GM18498 (cell line): ENCODE measurements at regions not wholly inside any gene's neighbourhood (a gene's known extent, or its start where the extent isn't known, plus 50 kb on each side); places are given as distances from the start of the nearest gene placed in this dataset.
"Not testable (repeated sequence)": the region's sequence is repeated elsewhere in the genome, so short reads cannot be mapped to it uniquely, and the experiment has no call there.

ENCODE experiments used
- ATAC-seq: cut with Tn5 transposase; IDR thresholded peaks from one replicate; pipeline ENCODE4 v1.9.1; 2021; ENCODE audit warnings: mild to moderate bottlenecking, moderate library complexity; ENCODE audit not compliant: unreplicated experiment

GRCh38 chr5:17032314-17032985 is 96.4 kb upstream of the MYO10 start:
- ATAC-seq = not testable (repeated sequence)

DNA sequence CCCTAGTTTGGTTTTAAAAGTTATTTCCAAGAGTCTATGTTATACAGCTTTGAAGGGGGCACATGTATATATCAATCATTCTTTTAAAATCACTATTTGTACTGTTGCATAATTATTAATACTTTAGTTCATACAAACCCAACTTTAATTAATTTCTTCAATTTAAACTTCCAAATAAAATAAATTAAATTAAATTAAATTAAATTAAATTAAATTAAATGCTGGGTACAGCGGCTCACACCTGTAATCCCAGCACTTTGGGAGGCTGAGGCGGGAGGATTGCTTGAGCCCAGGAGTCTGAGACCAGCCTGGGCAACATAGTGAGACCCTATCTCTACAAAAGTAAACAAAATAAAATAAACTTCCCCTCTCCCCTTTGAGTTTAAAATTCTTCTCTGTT is 98.9 kb upstream of the MYO10 start:
- not testable (repeated sequence) for ATAC-seq

GRCh38 chr5:17037751-17038150 is 101.7 kb upstream of the MYO10 start:
- no peak for ATAC-seq

GRCh38 chr5:17039170-17039569 is 103.1 kb upstream of the MYO10 start:
- no peak for ATAC-seq

DNA sequence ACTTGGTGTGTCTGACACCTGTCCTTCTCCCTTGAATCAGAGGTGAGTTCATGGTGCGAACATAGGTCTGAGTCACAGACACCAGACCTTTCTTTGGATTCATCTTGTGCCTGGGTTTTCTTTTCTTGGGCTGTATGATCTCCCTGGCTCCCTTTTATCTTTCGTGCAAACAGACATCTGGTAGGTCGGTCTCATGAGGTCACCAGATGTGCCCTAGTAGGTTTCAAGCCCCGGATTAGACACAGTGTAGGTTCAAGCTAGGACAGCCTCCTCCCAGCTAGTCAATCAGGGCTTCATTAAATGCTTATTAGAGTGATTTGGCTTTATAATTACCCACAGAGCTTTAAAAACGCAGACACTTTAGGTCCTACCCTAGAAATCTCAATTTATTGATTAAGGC is 106.0 kb upstream of the MYO10 start:
- ATAC-seq = no peak

- no peak for ATAC-seq
Observed at GRCh38 chr5:17046320-17046719, 110.2 kb upstream of the MYO10 start.

DNA sequence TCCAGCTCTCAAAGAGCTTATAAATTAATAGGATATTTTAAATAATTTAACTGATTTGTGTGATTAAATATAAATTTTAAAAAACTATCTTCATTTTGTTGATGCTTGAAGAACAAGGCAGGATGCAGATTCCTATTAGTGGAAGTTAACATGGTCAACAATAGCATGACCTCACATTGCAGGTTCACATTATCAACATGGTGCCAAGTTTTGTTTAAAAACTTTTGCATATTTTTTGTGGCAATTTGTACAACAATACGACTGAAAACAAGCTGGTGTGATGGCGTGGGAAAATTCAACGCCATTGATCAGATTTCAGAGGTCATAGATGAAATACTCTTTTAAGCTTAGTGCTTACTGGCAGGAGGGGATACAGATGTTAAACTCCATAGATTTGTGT is 114.1 kb upstream of the MYO10 start:
- ATAC-seq = no peak

GRCh38 chr5:17054911-17055310 is 118.8 kb upstream of the MYO10 start:
- ATAC-seq = no peak

DNA sequence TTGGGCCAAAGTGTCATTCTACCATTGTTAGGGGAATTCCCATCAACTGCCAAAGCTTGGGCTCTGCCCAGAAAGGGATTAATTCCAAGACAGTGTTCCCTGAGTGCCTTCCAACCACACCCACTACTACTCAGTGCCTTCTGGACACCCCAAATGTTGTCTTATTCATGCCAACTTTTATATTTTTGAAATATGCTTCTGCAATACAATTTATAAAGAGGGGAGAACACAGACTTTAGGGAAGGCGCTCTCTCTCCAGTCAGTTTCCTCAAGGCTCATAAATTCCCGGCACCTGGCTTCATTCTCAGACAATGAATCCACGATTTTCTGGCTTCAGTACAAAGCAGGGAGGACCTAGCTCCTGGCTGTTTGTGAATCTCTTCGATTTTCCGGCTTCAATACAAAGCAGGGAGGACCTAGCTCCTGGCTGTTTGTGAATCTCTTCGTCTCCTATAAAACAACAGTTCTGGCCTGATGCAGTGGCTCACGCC is 120.1 kb upstream of the MYO10 start:
- no peak for ATAC-seq

DNA sequence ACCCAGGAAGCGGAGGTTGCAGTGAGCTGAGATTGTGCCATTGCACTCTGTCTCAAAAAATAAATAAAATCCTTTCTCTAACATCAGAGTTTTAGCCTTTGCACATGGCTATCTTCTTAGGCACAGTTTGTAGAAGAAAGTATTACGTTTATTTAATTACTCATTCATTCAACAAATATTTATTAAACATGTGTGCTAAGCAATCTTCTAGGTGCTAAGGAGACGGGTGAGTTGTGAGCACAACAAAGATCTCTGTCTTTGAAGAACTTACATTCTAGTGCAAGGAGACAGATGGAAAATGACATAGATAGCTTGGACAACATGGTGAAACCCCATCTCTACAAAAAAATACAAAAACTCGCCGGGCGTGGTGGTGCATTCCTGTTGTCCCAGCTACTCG is 122.3 kb upstream of the MYO10 start:
- no peak for ATAC-seq

DNA sequence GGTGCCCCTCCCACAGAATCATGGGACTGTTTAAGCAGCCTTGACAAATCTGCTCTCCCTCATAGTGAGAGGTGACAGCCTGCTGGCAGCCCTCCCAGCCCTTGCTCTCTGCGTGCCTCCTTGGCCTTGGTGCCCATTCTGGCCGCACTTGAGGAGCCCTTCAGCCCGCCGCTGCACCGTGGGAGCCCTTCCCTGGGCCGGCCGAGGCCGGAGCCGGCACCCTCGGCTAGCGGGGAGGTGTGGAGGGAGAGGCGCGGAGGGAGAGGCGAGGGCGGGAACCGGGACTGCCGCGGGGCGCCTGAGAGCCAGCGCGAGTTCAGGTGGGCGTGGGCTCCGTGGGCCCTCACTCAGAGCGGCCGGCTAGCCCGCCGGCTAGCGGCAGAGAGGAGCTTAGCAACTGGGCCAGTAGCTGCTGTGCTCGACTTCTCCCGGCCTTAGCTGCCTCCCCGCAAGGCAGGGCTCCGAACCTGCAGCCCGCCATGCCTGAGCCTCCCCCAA is 125.9 kb upstream of the MYO10 start:
- ATAC-seq = no peak

GRCh38 chr5:17062741-17063140 is 126.7 kb upstream of the MYO10 start:
- not testable (repeated sequence) for ATAC-seq

DNA sequence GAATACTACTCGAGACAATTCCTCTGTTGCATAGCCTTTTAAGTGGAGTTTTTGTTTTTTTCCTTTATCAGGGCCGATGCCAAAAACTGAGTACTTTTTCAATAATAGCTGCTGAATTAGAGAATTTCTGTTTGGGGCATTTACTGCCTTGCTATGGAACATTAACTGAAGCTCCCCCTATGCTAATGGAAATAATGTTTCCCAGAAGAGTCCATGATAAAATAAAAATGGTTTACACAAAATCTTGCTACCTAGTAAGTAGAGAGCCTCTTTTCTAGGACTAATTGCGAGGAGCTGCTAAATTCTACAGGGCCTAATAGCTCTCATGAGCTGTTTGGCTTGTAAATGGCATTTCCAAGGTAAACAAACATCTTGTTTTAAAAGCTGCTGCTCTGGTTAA is 128.2 kb upstream of the MYO10 start:
- no peak for ATAC-seq

GRCh38 chr5:17065458-17065857 is 129.4 kb upstream of the MYO10 start:
- no peak for ATAC-seq

GRCh38 chr5:17066026-17066425 is 129.9 kb upstream of the MYO10 start:
- not testable (repeated sequence) for ATAC-seq

DNA sequence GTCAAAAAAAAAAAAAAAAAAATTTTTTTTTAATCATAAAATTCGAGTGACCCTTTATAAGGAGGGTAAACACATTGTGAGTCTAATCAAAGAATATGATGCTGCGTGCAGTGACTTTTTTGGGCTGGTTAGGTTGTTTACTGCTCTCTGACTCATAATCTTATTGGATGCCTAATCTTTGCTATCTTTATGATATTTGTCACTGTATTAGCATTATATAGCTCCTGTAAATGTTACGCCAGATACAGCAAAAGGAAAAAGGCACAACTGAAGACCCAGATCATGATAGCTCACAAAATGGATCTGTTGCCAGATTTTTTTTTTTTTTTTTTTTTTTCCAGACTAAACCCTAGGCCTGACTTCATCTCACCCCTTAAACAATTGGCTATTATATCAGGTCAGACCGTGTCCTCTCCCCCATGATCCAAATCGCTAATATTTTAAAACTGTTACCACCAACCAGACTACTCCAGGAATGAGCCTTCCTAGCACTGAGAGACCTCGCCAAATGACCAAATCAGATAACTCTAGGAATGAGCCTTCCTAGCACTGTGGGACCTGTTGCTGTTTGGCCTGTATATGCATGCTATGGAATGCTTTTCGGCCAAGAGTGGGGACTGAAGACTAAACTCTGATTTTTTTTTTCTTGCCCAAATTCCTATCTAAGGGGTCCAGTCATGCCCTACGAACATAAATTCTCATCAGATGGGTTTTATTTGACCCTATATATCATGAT is 131.7 kb upstream of the MYO10 start:
- ATAC-seq = no peak

GRCh38 chr5:17069995-17070511 is 134.0 kb upstream of the MYO10 start:
- ATAC-seq = no peak

GRCh38 chr5:17070647-17071046 is 134.6 kb upstream of the MYO10 start:
- ATAC-seq = no peak

DNA sequence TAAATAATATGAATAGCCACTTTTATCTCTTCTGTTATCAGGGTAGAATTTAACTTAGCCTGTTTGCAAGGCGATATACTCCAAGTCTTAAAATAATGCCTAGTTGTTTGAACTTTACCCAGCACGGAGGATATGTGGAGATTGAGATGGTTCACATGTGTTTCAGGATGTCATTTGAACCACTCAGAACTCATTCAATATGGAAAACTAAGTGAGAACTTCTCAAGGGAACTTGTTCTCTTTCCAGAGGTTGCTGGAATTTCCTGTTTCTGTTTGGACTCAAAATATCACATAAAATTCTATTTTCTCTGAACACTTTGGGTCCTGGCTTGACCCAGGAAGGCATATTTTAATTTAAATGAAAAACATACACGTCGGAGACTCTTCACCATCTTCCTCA is 139.1 kb upstream of the MYO10 start:
- ATAC-seq = no peak

GRCh38 chr5:17076272-17076671 is 140.2 kb upstream of the MYO10 start:
- no peak for ATAC-seq

DNA sequence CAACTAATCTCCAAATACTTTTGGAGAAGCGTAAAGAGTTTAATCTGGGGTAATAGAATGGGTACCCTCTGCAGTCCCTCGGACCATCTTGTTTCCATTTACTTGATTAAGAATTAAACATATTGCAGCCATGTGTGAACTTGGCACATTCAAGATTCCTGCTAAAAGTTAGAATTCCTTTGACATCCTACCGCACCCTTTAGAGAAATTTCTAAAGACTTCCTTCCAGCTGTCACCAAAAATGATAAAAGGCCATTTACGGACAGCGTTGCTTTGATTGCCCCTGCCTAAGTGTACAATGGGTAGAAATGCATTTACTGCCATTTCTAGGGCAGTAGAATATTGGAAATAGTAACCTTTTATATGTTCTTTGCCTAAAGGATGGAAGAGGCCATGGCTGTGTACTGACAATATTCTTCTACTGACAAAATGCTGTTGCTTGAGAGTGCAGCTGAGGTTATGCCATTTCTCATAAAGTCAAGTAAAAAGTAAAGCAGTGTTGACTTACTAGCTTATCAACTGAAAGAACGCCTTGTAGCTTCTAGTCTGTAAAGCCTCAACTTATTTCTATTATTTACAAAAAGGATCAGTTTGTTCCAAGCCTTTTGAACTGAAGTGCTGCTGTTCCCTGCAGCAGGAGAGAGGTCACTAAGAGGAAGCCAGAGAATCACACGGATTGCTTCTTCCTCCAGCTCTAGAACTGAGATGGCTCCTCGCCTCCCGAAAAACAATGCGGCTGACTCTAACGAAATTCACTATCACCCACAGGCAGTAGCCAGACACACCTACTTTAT is 139.8 kb upstream of the BASP1 start:
- no peak for ATAC-seq
